NCI-H2227 treated with DMSO at 0.1 percent for 48 hours (cell line): ENCODE measurements at regions not wholly inside any gene's neighbourhood (a gene's known extent, or its start where the extent isn't known, plus 50 kb on each side); places are given as distances from the start of the nearest gene placed in this dataset.

ENCODE experiments used
- DNase-seq: peaks from one replicate; lab custom pipeline; 2025; lab: John Stamatoyannopoulos, UW

DNA sequence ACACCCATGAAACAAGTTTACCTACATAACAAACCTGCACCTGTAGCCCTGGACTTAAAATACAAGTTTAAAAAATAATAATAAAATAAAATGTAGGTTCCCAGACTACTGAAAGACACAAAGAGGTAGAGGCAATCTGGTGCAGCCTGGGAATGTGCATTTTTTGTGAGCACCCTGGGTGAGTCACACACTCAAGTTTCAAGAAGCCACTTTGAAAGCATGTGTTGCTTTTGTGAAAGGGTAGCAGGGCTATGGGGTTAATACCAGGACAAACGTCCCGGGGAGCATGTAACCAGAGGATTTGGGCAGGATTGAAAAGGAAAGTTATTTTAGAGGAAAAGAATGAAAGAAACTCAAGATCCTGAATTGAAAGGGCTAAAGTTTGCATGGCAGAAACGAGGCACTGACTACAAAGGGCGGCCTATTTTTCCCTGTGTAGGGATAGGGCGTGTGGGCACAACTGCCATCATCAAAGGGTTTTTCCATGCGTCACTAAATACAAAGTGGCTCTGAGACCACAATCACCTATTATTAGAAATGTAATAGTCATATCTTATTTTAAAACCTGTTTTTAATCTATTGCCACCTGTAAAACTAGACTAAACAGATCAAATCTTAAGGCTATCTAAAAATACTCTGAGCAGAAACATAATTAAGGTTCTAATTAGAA is 314.9 kb downstream of the COG6 start:
- no peak for DNase-seq

DNA sequence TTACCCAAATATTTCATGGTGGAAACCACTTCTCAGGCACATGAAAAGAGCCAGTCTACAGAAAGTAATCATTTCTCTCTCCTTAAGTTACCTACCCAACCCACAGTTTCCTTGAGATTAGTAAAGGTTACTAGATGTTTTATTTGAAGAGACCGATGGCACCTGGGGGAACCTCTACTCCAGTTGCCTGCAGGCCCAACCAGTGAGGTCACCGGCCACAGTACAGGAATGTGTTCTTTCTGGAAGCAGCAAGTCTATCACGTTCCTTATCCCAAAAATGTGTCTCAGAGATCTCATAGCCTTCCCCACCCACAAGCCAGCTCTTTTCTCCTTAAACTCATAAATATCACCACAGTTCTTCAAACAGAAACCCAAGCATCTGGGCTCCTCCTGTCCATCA is 316.1 kb downstream of the COG6 start:
- DNase-seq: no peak

DNA sequence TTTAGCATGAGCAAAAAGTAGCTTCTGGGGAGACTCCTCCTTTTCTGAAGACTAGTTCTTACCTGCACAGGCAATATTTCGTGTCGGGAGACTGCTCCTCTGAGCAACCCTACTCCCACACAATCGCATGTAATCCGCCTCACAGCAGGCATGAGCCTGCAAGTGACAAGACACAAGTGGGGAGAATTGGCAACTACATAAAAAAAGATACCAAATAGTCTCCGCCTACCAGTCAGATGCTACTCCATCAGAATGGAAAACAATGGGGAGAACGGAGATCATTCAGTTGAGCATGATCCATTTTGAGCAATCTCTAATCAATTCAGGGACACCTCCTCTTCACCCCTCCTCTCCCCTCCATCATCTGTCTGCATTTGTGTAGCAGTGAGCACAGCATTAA is 321.0 kb downstream of the COG6 start:
- no peak for DNase-seq

DNA sequence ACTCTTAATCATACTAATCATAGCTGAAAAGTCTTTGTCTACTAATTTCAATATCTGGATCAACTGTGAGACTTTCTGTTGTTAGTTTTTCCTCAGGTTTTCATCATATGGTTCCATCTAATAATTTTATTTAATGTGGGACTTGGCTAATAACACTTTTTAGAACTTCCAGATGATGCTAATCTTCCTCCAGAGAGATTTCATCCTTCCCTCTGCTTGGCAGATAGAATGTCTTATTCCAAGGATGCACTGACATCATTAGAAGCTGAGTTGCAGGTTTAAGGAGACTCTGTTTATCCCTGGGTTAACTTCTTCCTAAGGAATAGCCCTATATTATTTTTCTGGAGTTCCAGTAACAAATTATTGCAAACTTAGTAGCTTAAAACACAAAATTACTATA is 325.6 kb downstream of the COG6 start:
- no peak for DNase-seq

DNA sequence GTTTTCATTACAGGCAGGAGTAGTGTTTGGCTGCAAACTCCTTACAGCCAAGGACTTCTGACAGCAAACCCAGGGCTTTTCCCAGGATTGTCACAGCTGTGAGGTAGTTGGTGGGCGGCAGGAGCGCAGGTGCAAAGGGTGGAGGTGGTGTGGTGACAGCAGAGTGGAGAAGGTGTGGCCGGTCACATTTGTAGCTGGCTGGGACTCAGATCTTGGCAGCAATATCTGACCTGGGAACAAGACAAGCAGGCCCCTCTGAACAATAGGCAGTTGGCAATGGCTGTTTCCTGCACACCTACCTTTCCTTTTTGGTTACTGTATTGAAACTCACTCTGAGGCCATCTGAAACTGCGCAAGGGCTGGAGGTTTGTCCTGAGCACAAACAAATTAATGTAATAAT is 327.3 kb downstream of the COG6 start:
- DNase-seq: no peak

DNA sequence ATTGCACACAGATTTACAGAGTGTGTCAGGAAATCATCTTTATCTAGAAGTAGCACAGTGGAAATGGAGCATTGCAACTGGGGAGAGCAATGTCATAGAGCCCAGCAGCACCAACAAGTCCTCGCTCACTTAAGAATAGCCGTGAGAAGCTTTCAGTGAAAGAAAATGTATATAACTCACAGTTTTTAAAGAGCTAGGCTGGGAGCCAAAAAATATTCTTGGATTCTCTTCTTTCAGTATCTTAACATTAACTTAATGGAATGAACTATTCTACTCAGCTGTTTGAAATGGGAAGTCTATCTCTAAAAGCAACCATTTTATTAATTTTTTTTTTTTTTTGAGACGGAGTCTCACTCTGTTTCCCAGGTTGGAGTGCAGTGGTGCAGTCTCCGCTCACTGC is 329.6 kb downstream of the COG6 start:
- DNase-seq: no peak

DNA sequence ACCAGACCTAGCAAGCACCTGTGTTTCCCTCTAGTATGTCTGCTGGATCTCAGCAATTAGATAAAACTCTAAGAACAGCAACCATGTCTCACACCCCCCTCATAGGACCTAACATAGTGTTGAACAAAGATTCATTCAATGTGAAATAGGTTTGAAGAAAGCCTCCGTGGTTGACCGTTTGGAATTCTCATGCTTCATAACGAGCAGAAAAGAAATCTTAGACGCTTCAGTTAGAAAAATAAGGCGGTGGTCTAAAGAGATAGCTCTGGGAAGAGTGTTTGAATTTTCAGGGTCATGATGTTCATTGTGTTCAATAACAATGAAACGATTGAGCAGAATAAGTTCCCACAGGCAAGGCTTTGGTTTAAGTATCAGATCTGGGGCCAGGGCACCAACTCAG is 332.9 kb downstream of the COG6 start:
- no peak for DNase-seq

DNA sequence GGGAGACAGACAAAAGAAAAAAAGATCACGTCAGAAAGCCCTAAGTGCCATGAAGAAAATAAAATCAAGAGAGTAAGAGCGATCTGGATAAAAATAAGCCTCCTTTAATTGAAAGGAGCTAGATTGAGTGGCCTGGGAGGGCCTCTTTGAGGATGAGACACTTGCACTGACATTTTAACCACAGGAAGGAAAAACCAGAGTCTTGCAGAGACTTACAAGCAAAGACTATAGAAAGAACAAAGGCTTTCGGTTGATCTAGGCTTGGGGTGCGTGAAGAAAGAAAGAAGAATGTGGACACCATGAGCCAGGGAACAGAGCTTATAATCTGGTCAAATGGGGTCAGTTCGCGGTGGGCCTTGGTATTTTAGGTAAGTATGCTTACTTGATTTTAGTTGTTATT is 342.7 kb downstream of the COG6 start:
- DNase-seq: no peak

DNA sequence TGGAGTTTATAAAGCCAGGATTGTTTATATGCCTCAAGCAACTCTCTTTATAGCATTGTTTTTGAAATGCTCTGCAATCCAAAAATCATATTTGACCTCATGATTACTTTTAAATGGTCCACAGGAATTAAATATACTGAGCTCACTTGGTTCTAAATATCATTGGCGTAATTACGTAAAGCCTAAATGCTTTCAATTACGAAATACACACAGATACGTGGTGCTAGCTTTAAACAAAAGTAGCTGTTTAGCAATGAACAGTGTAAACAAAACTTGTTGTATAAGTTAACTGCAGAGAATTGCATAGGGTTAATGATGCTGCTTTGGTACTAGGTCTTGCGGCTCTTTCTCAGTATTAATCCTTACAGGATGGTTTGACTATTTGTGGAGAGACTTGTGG is 346.6 kb downstream of the COG6 start:
- no peak for DNase-seq

DNA sequence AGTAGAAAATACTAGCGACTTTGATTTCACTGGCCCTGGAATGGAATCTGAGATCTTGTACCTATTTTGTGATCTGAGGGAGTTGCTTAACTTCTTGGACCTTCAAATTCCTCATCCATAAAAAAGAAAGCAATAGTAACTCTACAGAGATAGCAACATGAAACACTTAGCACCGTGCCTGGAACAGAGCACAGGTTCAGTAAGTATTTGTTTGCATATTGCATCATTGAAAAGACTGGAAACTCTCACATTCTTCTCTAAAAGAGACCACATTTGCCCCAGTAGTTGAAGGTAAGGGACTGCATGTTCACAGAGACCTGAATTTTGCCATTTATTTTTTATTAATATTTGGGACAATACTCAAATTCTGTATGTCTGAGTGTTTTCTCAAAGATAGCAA is 358.1 kb downstream of the COG6 start:
- no peak for DNase-seq

DNA sequence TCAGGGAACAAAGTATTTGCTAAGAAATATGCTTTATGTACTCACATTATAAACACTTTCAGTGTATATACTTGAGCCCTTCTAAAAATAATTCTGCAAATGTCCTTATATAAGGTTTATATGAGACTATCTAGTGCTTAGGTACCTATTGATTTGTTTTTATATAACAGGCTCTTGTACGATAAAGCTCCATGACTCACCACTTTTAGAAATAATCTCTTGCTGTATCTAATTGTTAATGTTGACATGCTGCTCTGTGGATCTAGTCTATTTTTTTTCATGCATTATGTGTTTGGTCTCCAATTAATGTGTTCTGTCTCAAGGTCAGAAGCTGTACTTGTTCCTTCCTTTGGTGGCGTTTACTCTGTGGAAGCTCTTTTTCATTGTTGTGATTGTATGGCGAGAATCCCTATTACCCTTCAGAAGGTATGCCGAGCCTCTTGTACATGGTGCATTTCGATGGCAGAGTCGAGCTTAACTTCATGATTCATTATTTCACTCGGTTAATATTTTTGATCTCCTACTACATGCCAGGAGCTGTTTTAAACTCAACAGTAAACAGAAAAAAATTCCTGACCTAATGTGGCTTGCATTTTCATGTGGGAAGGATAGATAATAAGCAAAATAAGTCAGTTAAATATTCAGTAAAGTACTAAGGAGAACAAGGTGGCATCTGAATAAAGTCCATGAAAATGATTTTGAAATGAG is 361.6 kb downstream of the COG6 start:
- DNase-seq: no peak

DNA sequence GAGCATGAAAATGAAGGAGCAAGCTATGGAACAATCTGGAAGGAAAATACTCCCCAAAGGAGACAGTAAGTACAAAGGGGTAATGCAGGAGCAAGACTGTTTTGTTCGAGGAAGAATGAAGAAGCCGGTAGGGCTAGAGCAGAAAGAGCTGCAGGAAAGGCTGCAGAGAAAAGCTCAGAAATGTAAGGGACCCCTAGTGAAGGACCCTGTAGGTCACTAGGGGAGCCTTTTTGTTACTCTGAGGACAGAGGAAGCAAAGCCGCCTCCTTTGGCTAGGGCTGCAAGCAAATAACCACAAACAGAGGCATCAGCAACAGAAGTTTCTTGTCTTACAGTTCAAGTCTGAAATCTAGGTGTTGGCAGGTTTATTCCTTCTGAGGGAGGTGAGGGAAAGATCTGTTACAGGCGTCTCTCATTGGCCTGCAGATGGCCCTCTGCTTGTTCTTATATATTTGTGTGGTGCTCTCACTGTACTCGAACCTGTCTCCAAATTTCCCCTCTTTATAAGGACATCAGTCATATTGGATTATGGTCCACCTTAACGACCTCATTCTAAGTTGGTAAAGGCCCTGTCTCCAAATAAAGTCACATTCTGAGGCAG is 362.3 kb downstream of the COG6 start:
- DNase-seq: no peak

DNA sequence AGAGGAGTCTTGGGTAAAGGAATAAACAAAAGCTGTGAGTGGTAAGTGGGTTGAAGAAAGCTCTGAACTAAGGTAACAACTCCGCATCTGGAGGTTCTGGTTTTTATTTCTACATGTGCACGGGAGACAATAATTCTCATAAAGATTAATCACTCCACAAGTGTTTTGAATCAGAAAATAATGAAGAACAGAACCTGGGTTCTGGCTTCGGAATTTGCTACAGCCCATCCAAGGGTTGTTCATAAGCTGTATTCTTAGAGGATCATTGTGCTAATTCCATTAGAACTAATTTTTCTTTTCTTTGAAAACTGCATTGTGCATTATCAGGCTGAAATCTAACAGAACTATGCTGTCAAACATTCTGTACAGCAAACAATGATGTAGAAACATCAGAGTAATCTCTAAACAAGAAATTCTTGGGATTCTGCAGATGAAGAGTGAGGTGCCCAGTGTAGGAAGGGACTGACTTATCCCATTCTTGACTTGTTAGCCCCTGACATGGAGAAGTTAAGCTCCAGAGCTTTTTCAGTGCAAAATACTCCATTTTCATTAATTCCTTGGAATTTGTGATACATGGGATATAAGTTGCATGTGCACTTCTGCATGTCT is 368.2 kb downstream of the COG6 start:
- DNase-seq: no peak

DNA sequence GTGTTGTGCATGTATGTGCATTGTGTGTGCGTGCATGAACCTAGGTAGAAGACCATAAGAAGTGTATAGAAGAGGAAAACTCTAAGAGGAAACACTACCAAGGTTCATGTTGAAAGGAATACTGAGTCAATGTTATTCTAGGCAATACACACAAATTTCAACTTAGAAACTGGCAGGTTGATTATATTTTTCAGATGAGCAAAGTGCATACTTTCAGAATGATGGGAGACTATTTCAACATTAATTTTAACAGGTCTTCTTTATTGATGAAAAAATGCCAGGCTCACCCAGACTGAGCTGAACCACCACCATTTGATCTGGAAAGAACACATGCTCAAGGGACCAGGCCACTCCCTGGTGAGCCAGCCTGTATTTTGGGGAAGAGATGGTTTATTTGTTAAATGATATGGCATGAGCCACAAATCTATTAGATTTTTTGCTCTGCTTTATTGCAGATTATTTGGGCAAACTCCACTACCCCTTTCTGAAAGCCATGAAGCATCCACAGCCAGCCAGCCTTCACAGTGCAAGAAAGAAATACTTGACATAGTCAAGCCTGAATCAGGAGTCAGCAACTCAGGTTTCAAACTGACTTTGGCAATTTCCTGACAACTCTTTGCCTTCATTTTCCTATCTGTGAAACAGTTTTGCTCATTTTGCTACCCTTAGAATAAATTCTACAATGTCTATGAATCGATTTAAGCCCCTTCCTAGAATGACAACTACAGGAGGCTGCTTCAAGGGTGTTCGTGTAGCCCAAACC is 368.9 kb downstream of the COG6 start:
- no peak for DNase-seq

DNA sequence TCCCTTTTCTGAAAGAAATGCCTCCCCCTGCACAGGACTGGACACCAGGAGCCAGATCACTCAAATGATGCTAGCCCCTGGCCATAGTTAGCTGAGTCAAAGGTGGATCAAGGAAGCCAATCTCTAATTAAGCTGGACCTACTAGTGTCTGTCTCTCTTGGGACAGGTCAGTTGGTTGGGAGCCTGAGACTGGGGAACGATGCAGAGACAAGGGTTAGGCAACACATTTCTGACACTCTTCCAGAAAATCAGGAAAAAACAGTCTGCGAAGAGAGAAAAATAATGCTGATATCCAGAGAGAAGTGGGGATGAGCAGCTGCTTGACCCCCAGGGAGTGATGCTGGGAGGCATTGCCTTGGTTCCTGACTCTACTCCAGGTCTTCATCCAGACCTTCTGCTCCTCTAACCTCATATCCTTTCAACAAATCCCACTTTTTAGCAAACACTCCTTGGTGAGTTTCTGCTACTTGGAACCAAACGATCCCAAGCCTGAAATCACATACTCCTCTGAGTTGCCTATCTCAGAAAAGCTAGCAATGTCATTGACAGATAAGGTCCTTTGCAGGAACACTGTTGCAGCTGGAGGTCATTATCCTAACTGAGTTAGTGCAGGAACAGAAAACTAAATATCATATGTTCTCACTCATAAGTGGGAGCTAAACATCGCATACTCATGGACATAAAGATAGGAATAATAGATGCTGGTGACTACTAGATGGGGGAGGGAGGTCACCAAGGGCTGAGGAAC is 369.7 kb downstream of the COG6 start:
- no peak for DNase-seq

DNA sequence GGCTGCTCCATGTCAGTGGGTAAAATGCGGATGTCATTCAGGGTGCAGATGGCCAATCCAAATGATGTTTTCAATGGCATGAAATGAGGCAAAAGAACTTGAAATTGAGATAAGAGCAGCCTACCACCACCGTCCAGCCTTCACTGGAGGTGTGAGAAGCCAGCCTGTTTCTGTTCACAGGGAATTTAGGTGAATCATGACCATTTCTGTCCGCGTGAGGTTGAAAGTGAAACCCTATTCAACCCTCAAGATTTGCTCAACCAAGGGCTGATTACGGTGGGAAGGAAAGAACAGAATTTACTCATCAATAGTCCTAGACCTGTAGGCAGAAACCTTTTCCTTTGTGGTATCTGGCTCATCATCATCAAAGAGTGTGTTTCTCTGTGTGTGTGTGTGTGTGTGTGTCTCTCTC is 370.7 kb downstream of the COG6 start:
- DNase-seq: no peak

DNA sequence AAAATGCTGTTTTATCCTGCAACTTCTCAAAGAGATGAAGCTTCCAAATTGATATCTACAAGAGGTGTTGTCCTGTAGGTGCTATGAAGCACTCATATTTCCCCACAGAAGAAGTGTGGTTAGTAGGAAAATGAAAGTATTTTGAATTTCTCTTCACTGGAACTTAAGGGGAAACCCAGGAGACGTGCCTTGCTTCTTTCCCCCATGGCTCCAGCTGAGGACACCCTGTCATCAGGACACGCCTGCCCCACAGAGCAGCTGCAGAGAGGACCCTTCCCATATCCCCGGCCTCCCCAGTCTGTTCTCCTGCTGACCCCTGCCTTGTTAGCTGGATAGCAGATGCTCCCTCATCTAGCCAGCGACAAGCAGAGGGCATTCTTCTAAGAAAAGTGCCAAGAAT is 371.3 kb downstream of the COG6 start:
- DNase-seq: no peak

DNA sequence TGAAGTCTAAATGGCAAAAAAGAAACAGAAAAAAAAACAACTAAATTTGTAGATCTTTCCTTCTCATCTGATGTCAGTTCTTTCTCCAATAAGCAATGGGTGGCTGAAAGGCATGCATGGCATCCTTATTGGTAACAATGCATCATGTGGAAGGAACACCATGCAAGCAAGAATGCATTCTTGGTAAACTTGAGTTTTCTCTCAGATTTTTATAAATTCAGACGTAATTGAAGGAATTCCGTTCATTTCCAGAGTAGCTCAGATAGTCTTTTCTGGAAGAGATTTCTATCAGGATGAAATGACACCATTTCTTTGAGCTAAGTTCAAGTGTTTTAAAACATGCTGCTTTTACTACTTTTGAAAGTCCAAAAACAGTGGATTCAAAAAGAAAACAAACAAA is 373.0 kb downstream of the COG6 start:
- no peak for DNase-seq

DNA sequence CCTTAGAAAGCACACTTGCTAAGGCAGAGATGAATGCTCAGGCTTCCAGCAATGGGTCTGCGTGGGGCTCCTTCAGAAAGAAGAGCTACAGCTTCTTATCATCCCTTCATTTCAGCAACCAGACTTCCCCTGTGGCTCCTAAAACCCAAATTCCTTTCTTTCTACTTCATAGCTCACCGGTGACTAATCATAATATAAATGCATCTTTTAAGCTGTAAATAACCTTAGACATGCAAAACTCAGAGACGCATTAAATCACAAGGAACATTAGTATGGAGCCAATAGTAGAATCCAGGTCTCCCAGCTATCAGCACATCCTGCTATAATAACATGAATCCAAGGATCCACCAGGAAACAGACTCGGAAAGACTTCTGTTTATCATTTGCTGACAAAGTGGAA is 375.6 kb downstream of the COG6 start:
- DNase-seq: no peak

DNA sequence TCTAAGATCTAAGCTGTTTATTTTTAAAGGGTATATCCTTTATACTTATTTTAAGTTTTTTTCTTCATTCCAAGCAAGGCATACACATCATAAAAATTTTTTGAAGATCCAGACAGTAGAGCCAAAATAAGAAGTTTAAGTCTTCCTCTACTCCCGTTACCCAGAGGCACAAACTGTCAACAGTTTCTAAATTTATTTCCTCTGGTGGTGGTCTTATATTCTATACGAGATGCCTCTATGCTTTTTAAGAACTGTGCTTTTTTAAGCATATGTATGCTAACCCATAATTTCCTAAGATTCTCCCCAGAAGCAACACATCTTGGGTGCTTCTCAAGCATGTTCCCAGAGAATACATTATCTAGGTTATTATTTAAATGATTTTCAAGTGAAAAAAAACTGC is 383.6 kb downstream of the COG6 start:
- no peak for DNase-seq

DNA sequence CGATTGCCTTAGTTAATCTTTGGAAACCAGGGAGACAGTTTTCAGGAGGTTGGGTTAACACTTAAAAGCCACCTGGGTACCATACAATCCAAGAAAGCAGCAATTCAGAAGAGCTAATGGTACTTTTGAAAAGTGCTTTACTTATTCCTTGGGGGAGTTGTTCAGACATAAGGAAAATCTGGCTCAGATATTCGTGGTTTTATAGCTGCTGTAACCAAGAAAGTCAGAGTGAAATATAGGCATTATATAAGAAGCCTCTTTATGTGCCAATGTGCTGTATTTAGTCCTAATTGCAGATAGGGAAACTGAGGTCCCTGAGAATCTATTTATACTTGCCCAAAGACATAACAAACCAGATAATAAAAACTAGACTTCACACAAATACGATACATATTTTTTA is 387.5 kb downstream of the COG6 start:
- no peak for DNase-seq

DNA sequence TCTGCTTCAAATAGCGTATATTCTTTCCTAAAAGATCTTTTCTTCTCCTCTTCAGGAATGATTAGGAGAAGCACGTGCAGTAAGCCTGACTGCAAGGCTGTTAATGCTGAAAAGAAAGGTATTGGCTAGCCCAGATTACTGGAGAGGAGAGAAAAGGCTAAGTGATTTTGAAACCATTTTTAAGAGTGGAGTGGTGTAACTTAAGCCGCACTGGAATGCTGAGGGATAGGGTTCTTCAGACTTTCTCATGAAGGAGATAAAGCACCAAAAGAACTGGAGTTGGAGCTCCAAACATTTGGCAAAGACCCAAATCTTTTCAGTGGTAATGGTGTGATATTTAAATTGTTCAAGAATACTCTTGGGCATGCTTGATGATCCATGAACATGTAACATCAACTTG is 388.3 kb downstream of the COG6 start:
- no peak for DNase-seq
